ENCODE measurements at regions not wholly inside any gene's neighbourhood (a gene's known extent, or its start where the extent isn't known, plus 50 kb on each side); places are given as distances from the start of the nearest gene placed in this dataset.

DNA sequence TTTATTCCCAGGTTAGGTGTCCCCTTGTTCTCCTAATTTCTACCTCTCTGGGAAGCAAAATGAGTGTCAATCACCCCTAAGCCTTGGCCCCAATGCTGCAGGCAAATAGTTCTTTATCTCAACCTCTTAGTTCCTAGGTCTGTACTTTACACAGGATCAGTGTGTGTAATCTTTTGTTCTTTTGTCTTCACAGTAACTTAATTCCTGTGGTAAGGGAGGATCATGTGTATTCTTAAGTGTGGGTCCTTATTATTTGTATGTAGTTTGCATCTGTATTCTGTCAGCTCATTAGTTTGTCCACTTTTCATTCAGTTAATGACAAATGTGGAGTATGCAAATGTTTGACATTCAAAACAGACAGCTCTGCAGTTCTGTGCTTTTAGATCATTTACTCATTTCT, 166.7 kb downstream of the FAT3 start:
- TF ChIP-seq, protein P1, sequence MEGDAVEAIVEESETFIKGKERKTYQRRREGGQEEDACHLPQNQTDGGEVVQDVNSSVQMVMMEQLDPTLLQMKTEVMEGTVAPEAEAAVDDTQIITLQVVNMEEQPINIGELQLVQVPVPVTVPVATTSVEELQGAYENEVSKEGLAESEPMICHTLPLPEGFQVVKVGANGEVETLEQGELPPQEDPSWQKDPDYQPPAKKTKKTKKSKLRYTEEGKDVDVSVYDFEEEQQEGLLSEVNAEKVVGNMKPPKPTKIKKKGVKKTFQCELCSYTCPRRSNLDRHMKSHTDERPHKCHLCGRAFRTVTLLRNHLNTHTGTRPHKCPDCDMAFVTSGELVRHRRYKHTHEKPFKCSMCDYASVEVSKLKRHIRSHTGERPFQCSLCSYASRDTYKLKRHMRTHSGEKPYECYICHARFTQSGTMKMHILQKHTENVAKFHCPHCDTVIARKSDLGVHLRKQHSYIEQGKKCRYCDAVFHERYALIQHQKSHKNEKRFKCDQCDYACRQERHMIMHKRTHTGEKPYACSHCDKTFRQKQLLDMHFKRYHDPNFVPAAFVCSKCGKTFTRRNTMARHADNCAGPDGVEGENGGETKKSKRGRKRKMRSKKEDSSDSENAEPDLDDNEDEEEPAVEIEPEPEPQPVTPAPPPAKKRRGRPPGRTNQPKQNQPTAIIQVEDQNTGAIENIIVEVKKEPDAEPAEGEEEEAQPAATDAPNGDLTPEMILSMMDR (IDR thresholded peaks at IDR 0.05; ENCODE audit: borderline replicate concordance, control extremely low read depth, extremely low read depth, insufficient read depth, missing control alignments): no peak
- in situ Hi-C loops (cut with MboI; ENCODE audit: low sequenced_read_pairs, unreplicated experiment): no loop called here
- no peak for DNase-seq (ENCODE audit: low spot score)

DNA sequence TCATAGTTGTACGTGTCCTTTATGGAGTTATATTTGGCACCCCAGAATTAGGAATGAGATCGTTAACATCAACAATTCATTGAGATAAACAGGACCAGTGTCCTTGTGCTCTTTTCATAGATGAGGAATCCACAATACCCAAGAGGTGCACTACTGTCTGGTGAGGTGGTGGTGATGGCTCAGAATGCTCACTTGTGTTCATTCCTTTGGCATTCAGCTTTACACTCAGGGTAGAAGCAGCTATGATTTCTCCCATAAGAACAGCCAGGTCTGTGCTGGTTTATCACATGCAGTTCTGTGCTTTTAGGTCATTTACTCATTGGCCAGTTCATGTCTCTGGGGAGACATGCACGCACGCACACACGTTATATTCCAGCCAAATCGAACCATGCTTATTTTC, 167.2 kb downstream of the FAT3 start:
- DNase-seq (ENCODE audit: low spot score): no peak
- in situ Hi-C loops (cut with MboI; ENCODE audit: low sequenced_read_pairs, unreplicated experiment): no loop called here
- TF ChIP-seq, protein P1 (IDR thresholded peaks at IDR 0.05; ENCODE audit: borderline replicate concordance, control extremely low read depth, extremely low read depth, insufficient read depth, missing control alignments): no peak

DNA sequence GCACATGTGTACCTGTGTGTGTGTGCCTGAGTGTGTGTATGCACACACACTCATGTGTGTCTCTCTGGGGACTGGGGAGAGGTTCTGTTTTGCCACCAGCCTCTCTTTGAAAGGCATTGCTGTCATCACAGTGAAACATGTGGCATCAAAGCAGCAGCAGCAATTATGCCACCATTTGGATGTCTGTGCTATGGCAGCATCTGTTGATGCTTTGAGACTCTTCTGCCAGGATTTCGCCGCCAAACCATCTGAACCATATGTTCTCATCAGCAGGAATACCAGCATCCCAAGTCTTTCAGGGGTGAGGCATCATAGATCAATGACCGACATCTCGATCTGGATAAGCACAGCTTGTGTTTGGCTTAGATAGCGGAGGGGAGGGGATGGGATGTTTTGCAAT, 168.6 kb downstream of the FAT3 start:
- DNase-seq (ENCODE audit: low spot score): no peak
- in situ Hi-C loops (cut with MboI; ENCODE audit: low sequenced_read_pairs, unreplicated experiment): no loop called here
- TF ChIP-seq, protein P1 (IDR thresholded peaks at IDR 0.05; ENCODE audit: borderline replicate concordance, control extremely low read depth, extremely low read depth, insufficient read depth, missing control alignments): no peak

DNA sequence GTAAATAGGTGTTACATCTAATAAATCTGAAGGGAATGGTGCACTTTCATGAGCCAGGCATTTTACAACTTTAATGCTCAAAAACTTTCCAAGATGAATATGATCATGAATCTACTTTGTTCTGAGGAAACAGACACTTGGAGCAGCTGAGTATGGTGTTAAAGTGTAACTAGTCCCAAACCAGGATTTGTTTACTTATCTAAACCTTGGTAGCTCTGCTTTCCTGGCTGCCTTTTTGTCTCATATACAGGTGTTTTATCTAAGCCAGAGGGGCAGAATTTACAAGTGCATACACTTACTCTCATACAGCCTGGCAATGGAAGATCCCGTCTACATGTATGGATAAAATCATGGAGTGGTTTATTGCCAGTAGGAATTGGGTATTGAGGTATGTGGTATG, 171.5 kb downstream of the FAT3 start:
- DNase-seq (ENCODE audit: low spot score): no peak
- in situ Hi-C loops (cut with MboI; ENCODE audit: low sequenced_read_pairs, unreplicated experiment): no loop called here
- TF ChIP-seq, protein P1 (IDR thresholded peaks at IDR 0.05; ENCODE audit: borderline replicate concordance, control extremely low read depth, extremely low read depth, insufficient read depth, missing control alignments): no peak

DNA sequence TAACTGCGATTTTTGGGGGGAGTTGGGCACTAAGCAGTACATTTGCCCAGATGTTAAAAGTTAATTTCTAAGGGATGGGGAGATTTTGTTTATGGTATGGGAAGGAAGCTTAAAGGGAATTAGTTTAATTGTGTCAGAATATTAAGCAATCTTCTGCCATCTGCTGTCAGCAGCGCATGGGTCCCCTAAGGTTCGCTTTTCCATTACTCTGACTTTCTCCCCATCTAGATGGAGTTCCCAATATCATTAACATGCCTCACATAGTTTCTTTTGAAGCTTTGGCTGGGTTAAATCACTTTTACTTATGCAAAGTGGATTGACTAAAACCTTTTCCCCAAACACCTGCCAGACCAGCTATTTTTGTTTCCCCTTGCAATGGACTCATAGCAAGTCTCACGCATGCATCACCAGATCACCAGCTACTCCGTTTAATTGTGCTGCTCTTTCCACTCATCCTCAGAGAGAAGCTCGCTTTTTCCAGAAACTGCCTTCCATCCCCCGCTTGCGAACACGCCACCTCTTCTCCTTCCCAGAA, 172.7 kb downstream of the FAT3 start:
- no peak for DNase-seq (ENCODE audit: low spot score)
- in situ Hi-C loops (cut with MboI; ENCODE audit: low sequenced_read_pairs, unreplicated experiment): no loop called here
- TF ChIP-seq, protein P1 (IDR thresholded peaks at IDR 0.05; ENCODE audit: borderline replicate concordance, control extremely low read depth, extremely low read depth, insufficient read depth, missing control alignments): no peak

DNA sequence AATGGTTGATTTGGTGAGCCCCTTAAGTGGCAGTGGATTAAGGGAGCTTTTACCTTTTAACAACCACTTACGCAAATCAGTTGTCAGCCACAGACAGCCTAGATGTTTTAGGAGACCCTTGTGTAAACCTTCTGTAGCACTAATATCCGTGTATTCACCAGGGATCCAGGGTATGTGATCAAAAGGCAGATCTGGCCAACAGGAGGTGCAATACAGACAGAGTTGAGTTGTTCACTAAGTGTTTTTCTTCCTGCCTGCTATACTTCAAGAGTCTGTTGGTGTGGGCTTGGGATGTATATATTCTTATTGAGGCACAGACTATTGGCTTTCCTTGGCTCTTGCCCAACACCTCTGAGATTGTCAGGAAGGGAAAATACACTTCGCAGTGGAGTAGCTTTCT, 175.1 kb downstream of the FAT3 start:
- in situ Hi-C loops (cut with MboI; ENCODE audit: low sequenced_read_pairs, unreplicated experiment): no loop called here

More for the DNA sequence above, 175.1 kb downstream of the FAT3 start:
- DNase-seq (ENCODE audit: low spot score): no peak
- TF ChIP-seq, protein P1 (IDR thresholded peaks at IDR 0.05; ENCODE audit: borderline replicate concordance, control extremely low read depth, extremely low read depth, insufficient read depth, missing control alignments): no peak
